Transverse colon (tissue), 4 donors: ENCODE measurements at regions not wholly inside any gene's neighbourhood (a gene's known extent, or its start where the extent isn't known, plus 50 kb on each side); places are given as distances from the start of the nearest gene placed in this dataset.
A peak's percentile ranks its signal among the peaks of the same experiment; 100 is the strongest.

Source experiments
- DNase-seq: peaks from one replicate; pipeline ENCODE4 v3.0.0-alpha.2; 2019
- H3K27ac ChIP-seq, 4 donors: fragments of 200-600 bp; sonication (generic); 2 replicates each; pipeline ENCODE4 v1.5.1; 2016 to 2018; ENCODE audit warnings: inconsistent platforms in 4 of 4
- H3K27me3 ChIP-seq: fragments of 200-600 bp; sonication (generic); 2 replicates; pipeline ENCODE4 v1.5.1; 2017; ENCODE audit warnings: inconsistent platforms
- H3K36me3 ChIP-seq, 4 donors: fragments of 200-600 bp; sonication (generic); 2 replicates each; pipeline ENCODE4 v1.5.1; 2017 to 2019; ENCODE audit warnings: inconsistent platforms in 4 of 4
- H3K4me1 ChIP-seq, 4 donors: fragments of 200-600 bp; sonication (generic); 2 replicates each; pipeline ENCODE4 v1.5.1; 2017 to 2020; ENCODE audit warnings: inconsistent platforms in 4 of 4
- H3K4me3 ChIP-seq, 4 donors: fragments of 200-600 bp; sonication (generic); 1 replicate in 1 of 4; 2 replicates in 3 of 4; pipeline versions ENCODE4 v1.5.1 to v1.6.1; 2017 to 2019; ENCODE audit warnings: inconsistent platforms in 4 of 4
- H3K9me3 ChIP-seq, 2 donors: fragments of 200-600 bp; sonication (generic); 2 replicates each; pipeline ENCODE4 v1.5.1; 2017 to 2019; ENCODE audit warnings: inconsistent platforms in 2 of 2
- EP300 ChIP-seq: sonication (generic); formaldehyde crosslinking; IDR thresholded peaks from one replicate; pipeline ENCODE4 v1.6.1; 2017; ENCODE audit warnings: antibody characterized with exemption, low read depth
- POLR2A ChIP-seq: fragments of 450-650 bp; IDR thresholded peaks from one replicate; pipeline ENCODE4 v1.6.1; 2016; ENCODE audit warnings: antibody characterized with exemption, mild to moderate bottlenecking, moderate library complexity
- POLR2AphosphoS5 ChIP-seq, 3 donors: sonication (generic); formaldehyde crosslinking; IDR thresholded peaks; one replicate each; pipeline ENCODE4 v1.6.1; 2016; ENCODE audit warnings: antibody characterized with exemption in 3 of 3
- WGBS, 2 donors: methylation state at CpG; one replicate each; pipeline ENCODE4 v1.1.5; 2018; ENCODE audit warnings: low coverage in 1 of 2; 5-methylcytosine and 5-hydroxymethylcytosine counted together
- in situ Hi-C, 4 donors: fragments of 200-750 bp; cut with MboI; loops; one replicate each; pipeline versions ENCODE4 v1.15.0 to v1.15.1; 2017; ENCODE audit warnings: low sequenced_read_pairs in 3 of 4, low pct_ligation_motif_present in 1 of 4, low pct_unique_long_range_greater_than_20kb in 1 of 4
- intact Hi-C: fragments of 100-400 bp; cut with DNase I; formaldehyde crosslinking; loops from one replicate; pipeline ENCODE4 v1.15.1; 2023; ENCODE audit warnings: low total_unique reads
- TF ChIP-seq, protein P1 (sequence below), 5 experiments: fragments of 200-600 bp in 3 of 5; fragments of 450-650 bp in 2 of 5; sonication (generic) in 3 of 5; IDR thresholded peaks; 1 replicate in 2 of 5; 2 replicates in 3 of 5; pipeline ENCODE4 v1.5.1; 2016 to 2017; ENCODE audit warnings: antibody characterized with exemption in 5 of 5, inconsistent platforms in 3 of 5, mild to moderate bottlenecking in 2 of 5, moderate library complexity in 1 of 5

- in situ Hi-C loops (no loop called here), intact Hi-C loops (loop anchor here (1.0 kb wide), 1 partner anchor 30 kb away; no protein-coding TSS in a partner anchor)
- H3K9me3 ChIP-seq, result no peaks in the 10 kb centered on the region
- WGBS, 2 donors, result 8 to 36% methylated on average over 10 to 33 of the region's 49 CpGs
- peak; percentile 98 for DNase-seq
- no peaks in the 10 kb centered on the region for H3K36me3 ChIP-seq
- TF ChIP-seq POLR2AphosphoS5 (IDR thresholded peaks at IDR 0.05) (peak in 1 of 3 donors; percentile 10), EP300 (no peak), POLR2A (no peak)
- TF ChIP-seq, protein P1, sequence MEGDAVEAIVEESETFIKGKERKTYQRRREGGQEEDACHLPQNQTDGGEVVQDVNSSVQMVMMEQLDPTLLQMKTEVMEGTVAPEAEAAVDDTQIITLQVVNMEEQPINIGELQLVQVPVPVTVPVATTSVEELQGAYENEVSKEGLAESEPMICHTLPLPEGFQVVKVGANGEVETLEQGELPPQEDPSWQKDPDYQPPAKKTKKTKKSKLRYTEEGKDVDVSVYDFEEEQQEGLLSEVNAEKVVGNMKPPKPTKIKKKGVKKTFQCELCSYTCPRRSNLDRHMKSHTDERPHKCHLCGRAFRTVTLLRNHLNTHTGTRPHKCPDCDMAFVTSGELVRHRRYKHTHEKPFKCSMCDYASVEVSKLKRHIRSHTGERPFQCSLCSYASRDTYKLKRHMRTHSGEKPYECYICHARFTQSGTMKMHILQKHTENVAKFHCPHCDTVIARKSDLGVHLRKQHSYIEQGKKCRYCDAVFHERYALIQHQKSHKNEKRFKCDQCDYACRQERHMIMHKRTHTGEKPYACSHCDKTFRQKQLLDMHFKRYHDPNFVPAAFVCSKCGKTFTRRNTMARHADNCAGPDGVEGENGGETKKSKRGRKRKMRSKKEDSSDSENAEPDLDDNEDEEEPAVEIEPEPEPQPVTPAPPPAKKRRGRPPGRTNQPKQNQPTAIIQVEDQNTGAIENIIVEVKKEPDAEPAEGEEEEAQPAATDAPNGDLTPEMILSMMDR (IDR thresholded peaks at IDR 0.05), result peak in 1 of 5 experiments; percentile 24
- peak overlapping the region in 3 of 4 donors; percentile 74 to 96 (median 94) for H3K4me3 ChIP-seq
- H3K27me3 ChIP-seq, result no peaks in the 10 kb centered on the region
- peaks cover 0 to 36% (median 33%) of the 10 kb centered on the region in 4 donors for H3K4me1 ChIP-seq
- peak overlapping the region; percentile 99 to 100 (median 100) for H3K27ac ChIP-seq
These were observed 81.5 kb downstream of the PTPDC1 start for GRCh38 chr9:94165592-94166235.

DNA sequence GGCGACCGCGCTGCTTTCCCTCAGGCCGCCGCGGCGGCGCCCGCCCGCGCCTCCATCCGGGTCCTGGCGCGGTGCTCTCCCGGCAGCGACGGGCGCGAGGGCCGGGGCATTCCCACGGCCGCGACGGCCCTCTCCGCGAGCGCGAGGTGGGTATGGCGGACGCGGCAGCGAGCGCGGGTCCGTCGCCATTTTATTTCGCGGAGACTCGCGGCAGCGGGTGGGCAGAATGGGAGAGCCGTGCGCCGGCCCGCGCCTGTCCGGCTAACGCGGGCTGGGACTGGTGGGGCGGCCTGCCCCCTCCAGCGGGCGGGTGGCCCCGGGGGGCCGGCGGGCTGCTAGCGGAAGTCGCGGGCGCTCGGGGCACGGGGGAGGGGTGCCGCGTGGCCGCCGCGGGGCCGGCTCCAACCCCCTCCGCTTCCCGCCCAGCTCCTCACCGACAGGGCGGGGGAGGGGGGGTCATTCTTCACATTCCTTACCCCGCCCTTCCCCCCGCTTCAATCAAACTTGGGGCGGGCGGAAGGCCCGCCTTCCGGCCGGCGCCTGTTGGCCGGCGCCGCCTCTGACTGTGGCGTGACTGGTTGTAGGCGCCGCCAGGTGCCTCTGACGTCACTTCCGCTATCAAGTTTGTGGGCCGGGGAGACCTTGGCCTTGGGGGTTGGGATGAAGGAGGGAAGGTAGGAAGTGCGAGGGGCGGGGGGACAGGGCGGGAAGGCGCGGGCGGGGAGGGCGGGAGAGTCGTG lies 82.1 kb downstream of the PTPDC1 start:
- H3K4me1 ChIP-seq, result peaks cover 5 to 42% (median 40%) of the 10 kb centered on the region in 4 donors
- TF ChIP-seq EP300 (peak; percentile 76), POLR2AphosphoS5 (IDR thresholded peaks at IDR 0.05) (peak in 2 of 3 donors; percentile 85 to 89), POLR2A (peak; percentile 79)
- TF ChIP-seq, protein P1 (IDR thresholded peaks at IDR 0.05), result peak in 1 of 5 experiments; percentile 19
- 0% methylated on average over 26 of the region's 96 CpGs; no CpG with 5 or more reads in 1 of the 2 donors for WGBS, 2 donors
- H3K27me3 ChIP-seq, result no peaks in the 10 kb centered on the region
- peak overlapping the region; percentile 99 to 100 (median 100) for H3K27ac ChIP-seq
- peak overlapping the region; percentile 74 to 96 (median 94) for H3K4me3 ChIP-seq
- H3K9me3 ChIP-seq, result no peaks in the 10 kb centered on the region
- intact Hi-C loops (loop anchor here (1.0 kb wide), 1 partner anchor 31 kb away; no protein-coding TSS in a partner anchor), in situ Hi-C loops (no loop called here)
- DNase-seq, result peak; percentile 98
- H3K36me3 ChIP-seq, result no peaks in the 10 kb centered on the region

GRCh38 chr9:94166976-94167346 lies 82.7 kb downstream of the PTPDC1 start:
- WGBS, 2 donors, result 1% methylated on average over 23 of the region's 23 CpGs; no CpG with 5 or more reads in 1 of the 2 donors
- no peaks in the 10 kb centered on the region for H3K9me3 ChIP-seq
- peak overlapping the region; percentile 99 to 100 (median 100) for H3K27ac ChIP-seq
- peaks cover 5 to 48% (median 46%) of the 10 kb centered on the region in 4 donors for H3K4me1 ChIP-seq
- in situ Hi-C loops (no loop called here), intact Hi-C loops (loop anchor here (1.0 kb wide), 1 partner anchor 32 kb away; no protein-coding TSS in a partner anchor)
- no peak for DNase-seq
- peak overlapping the region; percentile 37 to 96 (median 84) for H3K4me3 ChIP-seq
- no peaks in the 10 kb centered on the region for H3K36me3 ChIP-seq
- TF ChIP-seq POLR2AphosphoS5 (IDR thresholded peaks at IDR 0.05), result peak; percentile 58 to 91 (median 90)
- no peak for TF ChIP-seq EP300
- TF ChIP-seq POLR2A, result peak; percentile 80
- TF ChIP-seq, protein P1 (IDR thresholded peaks at IDR 0.05), result peak in 1 of 5 experiments; percentile 15
- no peaks in the 10 kb centered on the region for H3K27me3 ChIP-seq

DNA sequence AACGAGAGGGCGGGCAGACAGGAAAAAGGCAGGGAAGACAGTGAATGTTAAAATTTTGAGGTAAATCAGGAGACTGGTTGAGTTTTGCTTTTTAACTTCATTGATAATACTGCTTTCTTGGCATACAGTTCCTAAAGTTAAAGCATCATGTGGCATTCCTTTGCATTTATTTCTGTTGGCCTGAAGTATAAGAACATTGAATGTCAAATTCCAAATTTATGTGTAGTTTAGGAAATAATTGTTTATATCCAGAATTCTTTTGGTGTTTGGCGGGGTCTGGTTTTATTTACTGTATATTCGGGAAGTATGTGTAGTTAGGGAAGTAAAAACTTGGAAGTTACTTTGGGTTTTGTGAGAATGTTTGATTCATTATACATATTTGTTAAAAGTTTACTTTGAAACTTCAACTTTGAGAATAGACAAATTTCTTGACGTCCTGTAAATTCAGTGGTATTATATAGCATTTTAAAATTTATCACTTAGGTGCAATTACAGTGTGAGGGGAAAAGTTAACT lies 83.2 kb downstream of the PTPDC1 start:
- Histone ChIP-seq H3K9me3 (no peaks in the 10 kb centered on the region), H3K4me1 (peaks cover 5 to 53% (median 49%) of the 10 kb centered on the region in 4 donors), H3K27me3 (no peaks in the 10 kb centered on the region), H3K36me3 (no peaks in the 10 kb centered on the region), H3K4me3 (peak overlapping the region; percentile 37 to 96 (median 84)), H3K27ac (peak overlapping the region; percentile 99 to 100 (median 100))
- in situ Hi-C loops, result no loop called here
- no peak for DNase-seq
- TF ChIP-seq, protein P1 (IDR thresholded peaks at IDR 0.05), result no peak
- TF ChIP-seq POLR2AphosphoS5 (IDR thresholded peaks at IDR 0.05) (no peak), POLR2A (no peak), EP300 (no peak)
- intact Hi-C loops, result no loop called here
- WGBS, 2 donors, result 0 to 1% methylated on average over 5 of the region's 5 CpGs
